AG04450 (cell line): ENCODE measurements at regions not wholly inside any gene's neighbourhood (a gene's known extent, or its start where the extent isn't known, plus 50 kb on each side); places are given as distances from the start of the nearest gene placed in this dataset.

Source experiments
- CTCF ChIA-PET: fragments of 300-600, 350-600 bp; formaldehyde crosslinking; extraction: SDS; loops from one replicate; lab custom pipeline; 2022; ENCODE audit warnings: antibody characterized with exemption, inconsistent platforms; lab: Charles Lee
- POLR2A ChIA-PET: fragments of 350-600 bp; formaldehyde crosslinking; extraction: SDS; loops from one replicate; lab custom pipeline; 2021; ENCODE audit warnings: antibody characterized with exemption, inconsistent platforms; lab: Yijun Ruan, JAX
- DNase-seq: peaks from one replicate; pipeline ENCODE4 v3.0.0-alpha.2; 2011; ENCODE audit warnings: low read depth, low spot score
- H3K27ac ChIP-seq: one replicate; pipeline ENCODE4 v1.5.1; 2012; ENCODE audit warnings: low read depth, low read length, control low read depth
- H3K27me3 ChIP-seq: one replicate; pipeline ENCODE4 v1.6.0; 2012; ENCODE audit warnings: low read length; ENCODE audit not compliant: control insufficient read depth, insufficient read depth
- H3K4me3 ChIP-seq: 2 replicates; pipeline ENCODE4 v1.5.1; 2011; ENCODE audit warnings: mild to moderate bottlenecking, low read depth, low read length, control low read depth
- H3K9me3 ChIP-seq: 2 replicates; pipeline ENCODE4 v1.5.1; 2012; ENCODE audit warnings: low read length; ENCODE audit not compliant: control insufficient read depth, insufficient read depth
- CTCF ChIP-seq: IDR thresholded peaks from 2 replicates; pipeline ENCODE4 v1.5.1; 2011; ENCODE audit warnings: low read depth, low read length, control low read depth, inconsistent platforms

GRCh38 chr20:51329845-51330244 lies 212.7 kb downstream of the NFATC2 start:
- POLR2A ChIA-PET = no interaction called here
- CTCF ChIA-PET = interaction anchor here (0.5 kb wide), 1 partner anchor 324 kb away, joined by 3 read pairs; no protein-coding TSS in a partner anchor
- Histone ChIP-seq H3K27ac (no peak overlapping the region), H3K9me3 (peaks cover 22% of the 10 kb centered on the region), H3K27me3 (no peaks in the 10 kb centered on the region), H3K4me3 (no peak overlapping the region)
- no peak for DNase-seq
- TF ChIP-seq CTCF = no peak

- no peak for TF ChIP-seq CTCF
- ChIA-PET CTCF (interaction anchor here (1.0 to 5.1 kb wide), 4 partner anchors 9 to 346 kb away, joined by 4 to 34 read pairs (median 5); no protein-coding TSS in a partner anchor), POLR2A (interaction anchor here (0.6 to 1.1 kb wide), 5 partner anchors 8 to 369 kb away, joined by 3 to 5 read pairs (median 3); partner anchors contain the start of genes DPM1 and MOCS3)
- Histone ChIP-seq H3K27me3 (no peaks in the 10 kb centered on the region), H3K9me3 (peaks cover 22% of the 10 kb centered on the region), H3K27ac (peak overlapping the region; percentile 93), H3K4me3 (no peak overlapping the region)
- DNase-seq = peak; percentile 61
Observed at GRCh38 chr20:51327251-51327841, 215.2 kb downstream of the NFATC2 start.

GRCh38 chr20:51326201-51326819 lies 216.2 kb downstream of the NFATC2 start:
- POLR2A ChIA-PET = no interaction called here
- H3K27ac ChIP-seq = peak overlapping the region; percentile 93
- CTCF ChIA-PET = interaction anchor here (0.7 to 5.1 kb wide), 7 partner anchors 8 to 345 kb away, joined by 3 to 34 read pairs (median 5); no protein-coding TSS in a partner anchor
- no peak for DNase-seq
- no peak overlapping the region for H3K4me3 ChIP-seq
- TF ChIP-seq CTCF = peak; percentile 44
- H3K9me3 ChIP-seq = peaks cover 18% of the 10 kb centered on the region
- no peaks in the 10 kb centered on the region for H3K27me3 ChIP-seq

GRCh38 chr20:51322164-51322707 lies 220.3 kb downstream of the NFATC2 start:
- Histone ChIP-seq H3K9me3 (peaks cover 4% of the 10 kb centered on the region), H3K4me3 (no peak overlapping the region), H3K27me3 (no peaks in the 10 kb centered on the region), H3K27ac (no peak overlapping the region)
- DNase-seq = no peak
- POLR2A ChIA-PET = no interaction called here
- CTCF ChIA-PET = interaction anchor here (1.3 kb wide), 1 partner anchor 14 kb away, joined by 3 read pairs; no protein-coding TSS in a partner anchor
- no peak for TF ChIP-seq CTCF
